IMR-90 (cell line): ENCODE measurements at regions not wholly inside any gene's neighbourhood (a gene's known extent, or its start where the extent isn't known, plus 50 kb on each side); places are given as distances from the start of the nearest gene placed in this dataset.

Experiments
- ATAC-seq: fragments of 200-7000 bp; cut with Tn5 transposase; 2 replicates; pipeline ENCODE4 v1.9.1; 2020; ENCODE audit warnings: low read depth, mild to moderate bottlenecking, moderate library complexity
- BruUV-seq: library from RNA; stranded (reverse); fragments of 400-500 nt; replicated peaks from 2 replicates; lab custom pipeline; 2021; lab: Mats Ljungman, UMichigan
- CTCF ChIA-PET: fragments of 300-600 bp; formaldehyde crosslinking; extraction: SDS; loops from one replicate; lab custom pipeline; 2021; ENCODE audit warnings: antibody characterized with exemption; lab: Yijun Ruan, JAX
- POLR2A ChIA-PET: fragments of 300-600 bp; sonication (Branson Sonifier 250); formaldehyde crosslinking; loops from one replicate; lab custom pipeline; 2022; ENCODE audit warnings: antibody characterized with exemption; ENCODE audit not compliant: unreplicated experiment; lab: Charles Lee
- DNase-seq: peaks from one replicate; pipeline ENCODE4 v3.0.0; 2013
- H2AFZ ChIP-seq: replicated peaks from 2 replicates; pipeline ENCODE3; 2013; ENCODE audit warnings: low read length, mild to moderate bottlenecking; ENCODE audit not compliant: poor library complexity
- H2AK5ac ChIP-seq: 2 replicates; pipeline ENCODE4 v1.6.1; 2013; ENCODE audit warnings: low read depth, low read length, inconsistent platforms
- H2AK9ac ChIP-seq: replicated peaks from 2 replicates; pipeline ENCODE3; 2013; ENCODE audit warnings: mild to moderate bottlenecking, low read depth, low read length, moderate library complexity; ENCODE audit not compliant: poor library complexity
- H2BK120ac ChIP-seq: 2 replicates; pipeline ENCODE4 v1.6.1; 2013; ENCODE audit warnings: low read depth, low read length, inconsistent platforms
- H2BK15ac ChIP-seq: 3 replicates; pipeline ENCODE4 v1.6.1; 2013; ENCODE audit warnings: low read depth, low read length, inconsistent platforms
- H2BK20ac ChIP-seq: 2 replicates; pipeline ENCODE4 v1.6.1; 2013; ENCODE audit warnings: low read depth, mild to moderate bottlenecking, inconsistent platforms, low read length, moderate library complexity
- H2BK5ac ChIP-seq: 2 replicates; pipeline ENCODE4 v1.6.1; 2013; ENCODE audit warnings: mild to moderate bottlenecking, low read depth, low read length, inconsistent platforms; ENCODE audit not compliant: poor library complexity, severe bottlenecking
- H3K14ac ChIP-seq: replicated peaks from 2 replicates; pipeline ENCODE4 v1.6.1; 2013; ENCODE audit warnings: low read depth, low read length, inconsistent platforms
- H3K18ac ChIP-seq: 2 replicates; pipeline ENCODE4 v1.6.1; 2013; ENCODE audit warnings: low read depth, low read length, control low read depth
- H3K23ac ChIP-seq: 2 replicates; pipeline ENCODE4 v1.6.1; 2013; ENCODE audit warnings: low read depth, low read length, inconsistent platforms
- H3K27ac ChIP-seq: 2 replicates; pipeline ENCODE4 v1.5.1; 2013; ENCODE audit warnings: mild to moderate bottlenecking, control low read depth, low read length; ENCODE audit not compliant: insufficient read depth
- H3K27me3 ChIP-seq: 2 replicates; pipeline ENCODE4 v1.6.1; 2013; ENCODE audit warnings: low read length; ENCODE audit not compliant: control insufficient read depth, insufficient read depth
- H3K36me3 ChIP-seq: 2 replicates; pipeline ENCODE4 v1.6.1; 2013; ENCODE audit warnings: low read length, mixed read lengths; ENCODE audit not compliant: control insufficient read depth, insufficient read depth
- H3K4ac ChIP-seq: 2 replicates; pipeline ENCODE4 v1.6.1; 2013; ENCODE audit warnings: low read depth, low read length, inconsistent platforms
- H3K4me1 ChIP-seq: 2 replicates; pipeline ENCODE4 v1.6.1; 2013; ENCODE audit warnings: low read length, mixed read lengths; ENCODE audit not compliant: control insufficient read depth, insufficient read depth
- H3K4me2 ChIP-seq: 2 replicates; pipeline ENCODE4 v1.6.1; 2013; ENCODE audit warnings: low read depth, mild to moderate bottlenecking, control low read depth, low read length, moderate library complexity
- H3K4me3 ChIP-seq: 2 replicates; pipeline ENCODE4 v1.5.1; 2013; ENCODE audit warnings: low read depth, mild to moderate bottlenecking, control low read depth, low read length, moderate library complexity; ENCODE audit not compliant: insufficient read depth
- H3K56ac ChIP-seq: 2 replicates; pipeline ENCODE4 v1.6.1; 2013; ENCODE audit warnings: low read length, inconsistent platforms; ENCODE audit not compliant: insufficient read depth; ENCODE audit errors: extremely low read depth
- H3K79me1 ChIP-seq, 2 experiments: 2 replicates each; pipeline ENCODE4 v1.6.1; 2013; ENCODE audit warnings: low read length in 2 of 2, inconsistent platforms in 1 of 2, low read depth in 1 of 2
- H3K9ac ChIP-seq: 2 replicates; pipeline ENCODE4 v1.6.1; 2013; ENCODE audit warnings: low read depth, low read length, control low read depth
- H3K9me1 ChIP-seq: 2 replicates; pipeline ENCODE4 v1.6.1; 2013; ENCODE audit warnings: low read length, inconsistent platforms; ENCODE audit not compliant: insufficient read depth
- H3K9me3 ChIP-seq: 2 replicates; pipeline ENCODE4 v1.6.1; 2013; ENCODE audit warnings: low read length; ENCODE audit not compliant: control insufficient read depth, insufficient read depth
- H4K20me1 ChIP-seq: 2 replicates; pipeline ENCODE4 v1.6.1; 2013; ENCODE audit warnings: low read length, inconsistent platforms; ENCODE audit not compliant: insufficient read depth
- H4K5ac ChIP-seq: 2 replicates; pipeline ENCODE4 v1.6.1; 2013; ENCODE audit warnings: mild to moderate bottlenecking, low read depth, low read length, control low read depth
- H4K8ac ChIP-seq, 2 experiments: 2 replicates each; pipeline ENCODE4 v1.6.1; 2013; ENCODE audit warnings: low read depth in 2 of 2, low read length in 2 of 2, control low read depth in 1 of 2, inconsistent platforms in 1 of 2
- H4K91ac ChIP-seq: 2 replicates; pipeline ENCODE4 v1.6.1; 2013; ENCODE audit warnings: low read depth, low read length, inconsistent platforms; ENCODE audit not compliant: insufficient read depth
- CEBPB ChIP-seq: IDR thresholded peaks from 2 replicates; pipeline ENCODE4 v1.6.1; 2012; ENCODE audit warnings: low read depth, low read length, improper control_type of control experiment
- CHD1 ChIP-seq: IDR thresholded peaks from 2 replicates; pipeline ENCODE4 v1.6.1; 2012; ENCODE audit warnings: low read depth, low read length, improper control_type of control experiment
- CTCF ChIP-seq: conservative IDR thresholded peaks from 2 replicates; pipeline ENCODE4 v1.5.1; 2012; ENCODE audit warnings: mild to moderate bottlenecking, low read depth, low read length, improper control_type of control experiment
- ELK1 ChIP-seq: fragments of 150-350 bp; IDR thresholded peaks from 2 replicates; pipeline ENCODE4 v1.6.1; 2016; ENCODE audit warnings: low read depth, mild to moderate bottlenecking, low read length, moderate library complexity, borderline replicate concordance
- FOS ChIP-seq: fragments of 150-350 bp; IDR thresholded peaks from 2 replicates; pipeline ENCODE4 v1.6.1; 2016; ENCODE audit warnings: low read depth, low read length
- MXI1 ChIP-seq: IDR thresholded peaks from 2 replicates; pipeline ENCODE4 v1.6.1; 2012; ENCODE audit warnings: low read depth, mild to moderate bottlenecking, low read length, moderate library complexity, borderline replicate concordance
- NFE2L2 ChIP-seq: fragments of 150-350 bp; IDR thresholded peaks from 2 replicates; pipeline ENCODE4 v1.6.1; 2016; ENCODE audit warnings: low read depth, mild to moderate bottlenecking, low read length
- RFX5 ChIP-seq: IDR thresholded peaks from 2 replicates; pipeline ENCODE4 v1.8.0; 2012; ENCODE audit warnings: low read depth, mild to moderate bottlenecking, low read length, moderate library complexity
- SMC3 ChIP-seq: fragments of 150-350 bp; IDR thresholded peaks from 2 replicates; pipeline ENCODE4 v1.6.1; 2016; ENCODE audit warnings: low read depth, mild to moderate bottlenecking, antibody characterized with exemption, low read length, moderate library complexity
- USF2 ChIP-seq: fragments of 150-350 bp; IDR thresholded peaks from 2 replicates; pipeline ENCODE4 v1.6.1; 2017; ENCODE audit warnings: mild to moderate bottlenecking, antibody characterized with exemption, low read length, low read depth
- WGBS, 2 experiments: methylation state at CpG; one replicate each; pipeline versions ENCODE4 v1.1.5 to v1.1.7; 2013; ENCODE audit warnings: missing lambda C conversion rate in 2 of 2; ENCODE audit not compliant: insufficient read length in 1 of 2; ENCODE audit errors: extremely low coverage in 2 of 2; 5-methylcytosine and 5-hydroxymethylcytosine counted together
- dilution Hi-C: fragments of 300-500 bp; cut with HindIII; formaldehyde crosslinking; loops from one replicate; pipeline ENCODE4 v1.14.3; 2018; ENCODE audit warnings: low sequenced_read_pairs; ENCODE audit not compliant: unreplicated experiment
- in situ Hi-C: fragments of 300-500 bp; cut with MboI; formaldehyde crosslinking; loops from 3 replicates; pipeline ENCODE4 v1.14.3; 2019; ENCODE audit warnings: low sequenced_read_pairs, inconsistent platforms, mixed read lengths
- intact Hi-C: fragments of 100-400 bp; cut with micrococcal nuclease; formaldehyde crosslinking; loops from 2 replicates; pipeline ENCODE4 v1.10.0; 2022

- H3K27me3 ChIP-seq, result peaks cover 2% of the 10 kb centered on the region
- H3K9ac ChIP-seq, result no peak overlapping the region
- BruUV-seq, result no TSS peak
- H2AFZ ChIP-seq, result no peak overlapping the region
- intact Hi-C loops (no loop called here), in situ Hi-C loops (loop anchor here (25.0 kb wide), 1 partner anchor 1097 kb away; no protein-coding TSS in a partner anchor), dilution Hi-C loops (no loop called here)
- H2BK5ac ChIP-seq, result peak overlapping the region; percentile 17
- no peak overlapping the region for H3K56ac ChIP-seq
- H2BK20ac ChIP-seq, result no peak overlapping the region
- H3K27ac ChIP-seq, result no peak overlapping the region
- ATAC-seq (no peak), DNase-seq (no peak)
- H3K4ac ChIP-seq, result no peak overlapping the region
- POLR2A ChIA-PET, result no interaction called here
- H4K91ac ChIP-seq, result no peak overlapping the region
- H4K20me1 ChIP-seq, result no peaks in the 10 kb centered on the region
- no peak overlapping the region for H3K4me2 ChIP-seq
- TF ChIP-seq NFE2L2 (no peak), CTCF (no peak), FOS (no peak), SMC3 (no peak), USF2 (no peak), MXI1 (no peak), CEBPB (no peak), CHD1 (no peak), RFX5 (no peak), ELK1 (no peak)
- no peak overlapping the region for H3K14ac ChIP-seq
- no peak overlapping the region for H4K8ac ChIP-seq
- H3K23ac ChIP-seq, result no peak overlapping the region
- CTCF ChIA-PET, result interaction anchor here (0.6 kb wide), 1 partner anchor 31 kb away, joined by 3 read pairs; no protein-coding TSS in a partner anchor
- H3K4me3 ChIP-seq, result no peak overlapping the region
- H3K79me1 ChIP-seq, result no peaks in the 10 kb centered on the region
- H3K36me3 ChIP-seq, result no peaks in the 10 kb centered on the region
- no peak overlapping the region for H3K18ac ChIP-seq
- no peak overlapping the region for H2BK15ac ChIP-seq
- H3K9me3 ChIP-seq, result no peaks in the 10 kb centered on the region
- H2AK5ac ChIP-seq, result no peak overlapping the region
- H4K5ac ChIP-seq, result no peak overlapping the region
- no peaks in the 10 kb centered on the region for H3K9me1 ChIP-seq
- WGBS, 2 experiments, result no CpG with 5 or more reads among the region's 2 CpGs
- H2BK120ac ChIP-seq, result no peak overlapping the region
- H3K4me1 ChIP-seq, result no peaks in the 10 kb centered on the region
- H2AK9ac ChIP-seq, result no peak overlapping the region
Observed at GRCh38 chr20:39865446-39865845, 823.6 kb downstream of the MAFB start.
